Uterus (tissue), 2 donors: ENCODE measurements at regions not wholly inside any gene's neighbourhood (a gene's known extent, or its start where the extent isn't known, plus 50 kb on each side); places are given as distances from the start of the nearest gene placed in this dataset.

Experiments
- CTCF ChIP-seq, 4 experiments: fragments of 200-600 bp in 2 of 4; fragments of 450-650 bp in 2 of 4; sonication (generic) in 2 of 4; IDR thresholded peaks; one replicate each; pipeline ENCODE4 v1.5.1; 2016 to 2019; ENCODE audit warnings: antibody characterized with exemption in 4 of 4, mild to moderate bottlenecking in 2 of 4, moderate library complexity in 1 of 4
- POLR2A ChIP-seq, 2 donors: fragments of 450-650 bp; IDR thresholded peaks; one replicate each; pipeline ENCODE4 v1.6.1; 2016; ENCODE audit warnings: antibody characterized with exemption in 2 of 2, mild to moderate bottlenecking in 1 of 2, moderate library complexity in 1 of 2

GRCh38 chr3:26061947-26062346 lies 272.1 kb downstream of the OXSM start:
- TF ChIP-seq CTCF (IDR thresholded peaks at IDR 0.05) (no peak), POLR2A (IDR thresholded peaks at IDR 0.05) (no peak)
